GM19239 (cell line): ENCODE measurements at regions not wholly inside any gene's neighbourhood (a gene's known extent, or its start where the extent isn't known, plus 50 kb on each side); places are given as distances from the start of the nearest gene placed in this dataset.

Experiments
- DNase-seq: peaks from one replicate; pipeline ENCODE4 v3.0.0; 2011; ENCODE audit warnings: low spot score; ENCODE audit not compliant: insufficient read length
- FAIRE-seq: peaks from 2 replicates; lab custom pipeline; 2011; peaks lifted over from hg19 to GRCh38; lab: Jason Lieb, UNC

DNA sequence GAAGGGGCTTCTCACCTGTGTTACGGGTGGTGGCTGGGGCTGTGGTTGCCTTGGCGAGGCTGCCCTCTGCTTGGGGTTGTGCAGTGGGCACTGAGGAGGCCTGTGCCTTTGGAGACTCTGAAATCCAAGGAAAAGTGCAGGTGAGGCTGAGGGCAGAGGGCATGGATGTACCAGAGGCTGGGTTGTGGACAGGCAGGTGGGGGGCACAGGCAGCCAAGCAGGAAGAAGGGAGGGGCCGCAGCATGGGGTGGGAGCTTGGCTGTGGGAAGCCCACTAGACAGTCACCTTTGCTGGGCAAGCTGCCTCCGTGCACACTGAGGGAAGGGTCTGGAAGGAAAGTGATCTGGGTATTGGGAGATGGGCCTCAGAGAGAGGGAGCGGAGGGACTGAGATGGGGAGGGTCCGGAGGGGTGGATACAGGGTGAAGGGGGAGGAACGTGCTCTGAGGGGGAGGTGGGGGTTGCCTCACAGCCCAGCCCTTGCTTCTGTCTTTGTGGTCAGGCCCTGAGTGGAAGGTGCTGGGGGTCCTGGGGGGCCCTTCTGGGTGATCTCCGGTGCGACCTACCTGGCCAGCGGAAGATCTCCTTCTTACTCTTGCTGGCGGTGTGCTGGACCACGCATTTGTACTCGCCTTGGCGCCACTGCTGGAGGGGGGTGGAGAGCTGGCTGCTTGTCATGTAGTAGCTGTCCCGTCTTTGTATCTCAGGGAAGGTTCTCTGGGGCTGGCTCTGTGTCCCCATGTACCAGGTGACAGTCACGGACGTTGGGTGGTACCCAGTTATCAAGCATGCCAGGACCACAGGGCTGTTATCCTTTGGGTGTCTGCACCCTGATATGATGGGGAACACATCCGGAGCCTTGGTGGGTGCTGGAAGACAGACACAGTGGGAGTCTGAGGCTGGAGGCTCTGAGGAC lies 318.7 kb downstream of the TMEM121 start:
- DNase-seq, result no peak
- no peak for FAIRE-seq

DNA sequence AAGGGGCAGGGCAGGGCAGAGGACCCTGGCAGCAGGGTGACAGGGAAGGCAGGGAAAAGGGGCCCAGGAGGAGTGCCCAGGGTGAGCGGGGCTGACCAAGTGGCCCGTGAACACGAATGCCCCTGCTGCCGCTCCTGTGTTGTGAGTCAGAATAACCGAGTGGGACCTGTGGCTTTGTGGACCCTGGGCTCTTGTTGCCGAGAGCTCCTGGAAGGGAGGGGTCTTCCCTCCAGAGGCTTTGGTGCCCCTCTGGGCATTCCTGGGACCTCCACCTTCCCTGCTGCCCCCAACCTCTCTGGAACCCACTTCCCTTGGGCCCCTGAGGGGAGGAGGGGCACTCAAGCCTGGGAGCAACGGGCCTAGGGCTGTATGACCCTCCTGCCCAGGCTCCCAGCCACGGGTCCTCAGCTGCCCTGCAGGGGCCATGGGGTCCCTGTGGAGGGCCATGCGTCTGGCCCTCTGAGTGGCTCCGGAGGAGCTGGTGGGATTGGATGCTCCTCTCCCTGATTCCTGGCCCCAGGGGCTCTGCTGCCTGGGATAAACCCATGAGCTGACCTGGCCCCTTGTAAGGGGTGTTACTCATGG lies 319.4 kb downstream of the TMEM121 start:
- DNase-seq (no peak), FAIRE-seq (no peak)

DNA sequence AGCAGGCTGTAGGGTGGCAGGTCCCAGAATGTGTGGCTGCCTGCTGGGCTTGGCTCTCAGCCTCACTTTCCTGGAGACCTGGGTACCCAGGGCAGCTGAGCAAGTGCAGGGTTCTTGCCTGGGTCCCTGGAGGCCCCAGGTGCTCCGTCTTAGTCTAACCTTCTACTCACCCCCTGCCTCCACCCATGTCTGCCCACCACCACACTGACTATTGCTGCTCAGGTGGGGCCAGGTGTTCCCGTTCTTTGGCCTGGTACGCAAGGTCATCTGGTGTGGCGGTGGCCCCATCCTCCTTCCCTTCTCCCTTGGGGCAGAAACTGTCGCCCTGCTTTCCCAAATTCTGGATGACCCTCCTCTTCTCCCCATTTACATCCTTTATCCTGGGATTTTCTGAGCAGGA lies 319.9 kb downstream of the TMEM121 start:
- FAIRE-seq, result no peak

DNA sequence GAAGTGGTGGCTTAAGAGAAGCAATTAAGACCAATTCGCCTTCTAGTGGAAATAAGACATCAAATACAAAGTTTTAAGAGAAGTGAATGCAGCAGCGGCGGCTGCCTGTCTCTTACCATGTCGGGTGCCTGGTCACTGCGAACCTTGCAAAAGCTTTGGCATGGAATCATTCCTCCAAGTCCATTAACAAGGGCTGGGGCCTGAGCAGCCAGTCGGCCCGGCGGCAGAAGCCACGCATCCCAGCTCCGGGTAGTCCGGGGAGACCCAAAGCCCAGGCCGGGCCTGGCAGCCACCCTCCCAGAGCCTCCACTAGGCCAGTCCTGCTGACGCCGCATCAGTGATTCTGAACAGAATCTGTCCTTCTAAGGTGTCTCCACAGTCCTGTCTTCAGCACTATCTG lies 321.0 kb downstream of the TMEM121 start:
- FAIRE-seq (no peak), DNase-seq (no peak)

More for the DNA sequence above, 319.9 kb downstream of the TMEM121 start:
- no peak for DNase-seq

DNA sequence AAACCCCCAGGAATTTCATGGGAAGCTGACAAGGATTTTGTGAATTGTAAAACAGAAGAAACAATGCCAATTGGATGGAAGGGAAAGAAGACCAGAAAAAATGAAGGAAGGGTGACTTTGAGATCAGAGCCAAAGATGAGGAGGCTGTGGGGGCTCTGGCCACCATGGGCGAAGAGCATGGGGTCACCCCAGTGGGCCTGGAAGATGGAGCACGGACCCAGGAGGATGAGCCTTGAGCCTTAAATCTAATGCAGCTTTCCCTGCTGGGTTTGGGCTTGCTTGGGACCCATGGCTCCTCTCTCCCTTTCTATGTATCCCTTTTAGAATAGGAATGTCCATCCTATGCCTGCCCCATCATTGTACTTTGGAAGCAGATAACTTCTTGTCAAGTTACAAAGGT lies 322.2 kb downstream of the TMEM121 start:
- DNase-seq (no peak), FAIRE-seq (no peak)

DNA sequence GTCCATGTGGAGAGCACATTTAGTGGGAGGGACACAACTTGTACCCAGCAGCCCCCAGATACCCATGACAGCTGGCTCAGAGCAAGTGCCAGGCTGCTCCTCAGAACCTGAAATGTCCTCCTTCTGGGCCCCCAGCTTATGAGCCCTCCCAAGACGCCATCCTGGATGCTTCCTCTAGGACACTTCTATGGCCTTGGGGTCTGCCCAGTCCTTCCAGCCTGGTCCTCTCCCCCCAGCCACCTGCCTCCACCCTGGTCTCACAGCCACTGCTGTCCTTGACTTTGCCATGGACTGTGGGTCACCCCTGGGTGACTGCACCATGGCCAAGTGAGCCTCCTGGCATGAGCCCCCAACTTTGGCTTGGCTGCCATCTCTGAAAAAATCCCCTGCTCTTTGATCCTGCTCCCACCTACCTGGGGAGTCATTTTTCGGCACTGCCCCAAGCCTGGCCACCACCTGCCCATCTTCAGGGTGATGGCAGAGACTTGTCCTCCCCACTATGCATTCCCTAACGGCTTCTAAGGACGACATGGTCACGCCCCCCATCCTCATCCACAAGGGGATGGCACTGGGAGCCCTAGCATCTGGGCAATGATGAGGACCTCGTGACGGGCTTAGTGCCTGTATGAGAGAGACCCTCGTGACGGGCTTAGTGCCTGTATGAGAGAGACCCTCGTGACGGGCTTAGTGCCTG lies 323.7 kb downstream of the TMEM121 start:
- FAIRE-seq (no peak), DNase-seq (no peak)

DNA sequence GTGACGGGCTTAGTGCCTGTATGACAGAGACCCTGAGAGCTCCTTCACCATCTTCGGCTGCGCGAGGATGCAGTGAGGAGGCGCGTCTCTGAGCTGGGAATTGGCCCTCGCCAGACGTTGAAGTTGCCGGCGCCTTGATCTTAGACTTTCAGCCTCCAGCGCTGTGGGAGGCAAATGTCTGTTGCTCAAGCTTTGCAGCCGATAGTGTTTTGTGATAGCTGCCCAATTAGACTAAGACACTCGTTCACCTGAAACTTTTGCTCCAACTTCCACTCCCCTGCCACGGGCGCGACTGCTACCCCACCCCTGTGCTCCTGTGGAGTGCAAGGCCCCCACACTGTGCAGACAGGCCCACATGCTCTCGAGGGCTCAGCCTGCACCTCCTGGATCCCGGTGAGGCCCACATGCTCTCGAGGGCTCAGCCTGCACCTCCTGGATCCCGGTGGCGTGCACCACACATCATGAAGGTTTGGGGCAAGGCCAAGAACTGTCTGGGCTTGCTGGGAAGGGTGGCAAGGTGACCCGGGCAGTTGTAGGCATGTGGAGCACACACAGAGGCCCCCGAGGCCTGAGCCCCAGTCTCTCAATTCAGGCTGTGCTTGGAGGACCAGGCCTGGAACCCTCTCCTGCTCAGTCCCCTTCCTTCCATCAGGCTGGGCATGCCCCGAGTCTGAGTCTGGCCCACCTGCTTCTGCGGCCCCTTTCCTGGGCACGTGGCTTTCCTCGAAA lies 324.6 kb downstream of the TMEM121 start:
- DNase-seq (no peak), FAIRE-seq (no peak)

DNA sequence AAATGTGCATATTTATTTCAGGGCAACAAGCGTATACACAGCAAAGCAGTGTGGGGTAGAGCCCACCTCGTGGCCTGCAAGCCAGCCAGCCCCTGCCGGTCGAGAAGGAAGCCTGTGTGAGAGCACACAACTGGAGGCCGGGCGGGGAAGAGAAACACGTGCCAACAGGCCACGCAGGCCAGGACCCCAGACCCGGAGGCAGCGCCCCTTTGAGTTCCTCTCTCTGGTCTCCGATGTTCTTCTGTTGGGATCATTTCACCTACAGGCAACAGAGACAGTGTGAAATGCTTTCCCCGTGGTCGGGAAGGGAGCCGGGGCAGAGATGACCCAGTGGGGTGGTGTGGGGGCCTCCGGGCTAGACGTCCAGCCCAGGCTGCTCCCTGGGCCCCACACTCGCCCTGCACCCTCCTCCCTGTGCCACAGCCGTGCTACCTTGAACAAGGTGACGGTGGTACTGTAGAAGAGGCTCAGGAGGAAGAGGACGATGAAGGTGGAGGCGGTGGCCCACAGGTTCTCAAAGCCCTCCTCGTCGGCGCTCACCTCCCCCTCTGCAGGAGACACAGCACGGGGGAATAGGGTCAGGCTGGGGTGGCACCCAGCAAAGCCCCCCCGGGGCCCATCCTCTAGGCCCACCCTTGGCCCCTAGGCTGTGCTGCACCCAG lies 325.5 kb downstream of the TMEM121 start:
- DNase-seq (no peak), FAIRE-seq (peak; percentile 23)

DNA sequence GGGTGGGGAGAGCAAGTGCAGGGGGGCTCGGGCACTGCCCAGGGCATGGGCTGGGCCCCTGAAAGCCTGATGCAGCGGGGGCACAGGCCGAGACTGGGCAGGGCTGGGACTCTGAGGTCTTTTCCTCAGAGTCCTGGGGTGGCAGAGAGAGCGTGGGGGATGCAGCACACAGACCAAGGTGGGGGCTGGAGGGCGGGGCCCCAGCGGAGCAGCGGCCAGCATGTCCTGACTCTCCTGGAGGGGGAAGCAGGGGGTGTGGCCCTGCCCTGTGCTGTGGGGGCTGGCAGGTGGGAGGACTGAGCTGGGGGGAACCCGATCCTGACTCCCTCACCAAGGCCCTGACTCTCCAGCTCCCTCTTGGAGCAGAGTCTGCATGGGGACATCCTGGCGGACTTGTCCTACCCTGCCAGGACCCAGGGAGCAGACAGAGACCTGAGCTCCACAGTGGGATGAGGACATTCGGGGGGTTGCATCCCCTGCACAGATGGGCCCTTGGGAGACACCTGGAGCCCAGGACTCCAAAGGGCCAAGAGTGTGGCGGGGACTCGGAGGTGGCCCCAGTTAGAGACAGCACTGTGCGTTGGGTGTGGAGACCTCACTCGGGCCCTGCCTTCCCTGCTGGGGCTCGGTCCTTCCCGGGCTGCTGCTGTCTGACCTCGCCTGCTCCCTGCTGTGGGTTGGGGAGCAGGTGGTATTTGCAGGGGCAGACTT lies 326.1 kb downstream of the TMEM121 start:
- no peak for FAIRE-seq
- DNase-seq, result no peak

DNA sequence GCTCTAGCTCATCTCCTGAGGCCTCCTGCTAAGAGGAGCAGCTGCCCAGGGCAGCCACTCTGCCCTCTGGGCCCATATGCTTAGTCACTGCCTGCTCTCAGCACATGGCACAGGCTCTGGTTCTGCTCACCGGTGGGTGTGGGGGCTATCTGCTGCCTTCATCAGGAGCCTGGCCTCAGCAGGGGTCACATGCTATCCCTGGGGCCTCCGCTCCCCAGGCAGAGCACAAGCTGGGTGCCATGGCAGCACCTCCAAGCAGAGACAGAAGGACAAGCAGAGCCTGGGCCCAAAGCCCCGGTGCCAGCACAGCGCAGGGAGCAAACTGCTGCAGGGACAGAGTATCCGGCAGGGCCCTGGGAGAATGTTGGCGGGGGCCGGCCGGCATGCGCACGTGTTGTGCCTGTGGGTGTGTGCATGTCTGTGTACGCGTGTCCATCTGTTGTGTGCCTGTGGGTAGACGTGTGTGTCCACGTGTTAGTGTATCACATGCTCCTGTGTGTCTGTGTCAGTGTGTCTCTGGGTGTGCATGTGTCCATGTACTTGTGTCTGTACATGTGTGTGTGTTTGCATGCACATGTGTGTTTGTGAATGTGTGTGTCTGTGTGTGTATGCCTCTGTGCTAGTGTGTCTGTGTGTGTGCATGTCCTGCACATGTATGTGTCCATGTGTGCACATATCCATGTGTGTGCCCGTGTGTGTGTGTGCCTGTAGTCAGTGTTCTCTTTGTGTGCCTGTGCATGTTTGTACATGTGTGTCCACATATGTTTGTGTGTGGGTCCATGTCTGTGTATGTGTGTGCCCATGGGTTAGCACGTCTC lies 326.9 kb downstream of the TMEM121 start:
- FAIRE-seq, result no peak

DNA sequence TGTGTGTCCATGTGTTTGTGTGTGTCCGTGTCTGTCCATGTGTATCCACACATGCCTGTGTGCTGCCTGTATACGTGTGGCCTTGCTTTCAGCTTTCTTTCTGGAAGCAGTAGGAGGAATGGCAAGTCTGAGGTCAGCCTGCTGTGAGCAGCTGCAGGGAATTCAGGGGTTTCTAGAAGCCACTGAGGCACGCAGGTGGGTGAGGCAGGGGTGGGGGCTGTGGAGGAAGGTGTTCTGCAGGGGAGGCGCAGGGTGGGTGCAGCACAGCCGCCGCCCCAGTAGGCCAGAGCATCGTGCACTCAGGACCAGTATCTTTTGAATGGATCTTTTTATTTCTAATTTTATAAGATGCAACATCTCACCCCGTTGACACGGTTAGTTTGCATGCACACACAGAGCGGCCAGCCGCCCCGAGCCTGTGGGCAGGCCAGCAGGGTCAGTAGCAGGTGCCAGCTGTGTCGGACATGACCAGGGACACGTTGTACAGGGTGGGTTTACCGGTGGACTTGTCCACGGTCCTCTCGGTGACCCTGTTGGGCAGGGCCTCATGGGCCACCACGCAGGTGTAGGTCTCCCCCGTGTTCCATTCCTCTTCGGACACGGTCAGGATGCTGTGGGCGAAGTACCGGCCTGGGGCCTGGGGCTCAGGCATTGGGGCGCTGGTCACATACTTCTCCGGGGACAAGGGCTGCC lies 327.7 kb downstream of the TMEM121 start:
- FAIRE-seq, result no peak

More for the DNA sequence above, 326.9 kb downstream of the TMEM121 start:
- no peak for DNase-seq

DNA sequence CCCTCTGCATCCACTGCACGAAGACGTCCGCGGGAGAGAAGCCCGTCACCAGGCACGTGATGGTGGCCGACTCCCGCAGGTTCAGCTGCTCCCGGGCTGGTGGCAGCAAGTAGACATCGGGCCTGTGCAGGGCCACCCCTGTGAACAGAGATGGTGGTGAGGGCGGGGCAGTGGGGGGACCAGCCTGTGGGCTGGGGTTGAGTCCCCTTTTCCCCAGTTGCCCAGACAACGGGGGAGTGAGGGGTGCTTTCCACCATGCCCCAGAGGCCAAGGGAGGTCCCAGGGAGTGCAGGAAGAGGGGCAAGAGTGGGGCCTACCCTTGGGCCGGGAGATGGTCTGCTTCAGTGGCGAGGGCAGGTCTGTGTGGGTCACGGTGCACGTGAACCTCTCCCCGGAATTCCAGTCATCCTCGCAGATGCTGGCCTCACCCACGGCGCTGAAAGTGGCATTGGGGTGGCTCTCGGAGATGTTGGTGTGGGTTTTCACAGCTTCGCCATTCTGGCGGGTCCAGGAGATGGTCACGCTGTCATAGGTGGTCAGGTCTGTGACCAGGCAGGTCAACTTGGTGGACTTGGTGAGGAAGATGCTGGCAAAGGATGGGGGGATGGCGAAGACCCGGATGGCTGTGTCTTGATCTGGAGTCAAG lies 328.3 kb downstream of the TMEM121 start:
- DNase-seq, result no peak
- FAIRE-seq, result no peak

More for the DNA sequence above, 327.7 kb downstream of the TMEM121 start:
- DNase-seq, result no peak

DNA sequence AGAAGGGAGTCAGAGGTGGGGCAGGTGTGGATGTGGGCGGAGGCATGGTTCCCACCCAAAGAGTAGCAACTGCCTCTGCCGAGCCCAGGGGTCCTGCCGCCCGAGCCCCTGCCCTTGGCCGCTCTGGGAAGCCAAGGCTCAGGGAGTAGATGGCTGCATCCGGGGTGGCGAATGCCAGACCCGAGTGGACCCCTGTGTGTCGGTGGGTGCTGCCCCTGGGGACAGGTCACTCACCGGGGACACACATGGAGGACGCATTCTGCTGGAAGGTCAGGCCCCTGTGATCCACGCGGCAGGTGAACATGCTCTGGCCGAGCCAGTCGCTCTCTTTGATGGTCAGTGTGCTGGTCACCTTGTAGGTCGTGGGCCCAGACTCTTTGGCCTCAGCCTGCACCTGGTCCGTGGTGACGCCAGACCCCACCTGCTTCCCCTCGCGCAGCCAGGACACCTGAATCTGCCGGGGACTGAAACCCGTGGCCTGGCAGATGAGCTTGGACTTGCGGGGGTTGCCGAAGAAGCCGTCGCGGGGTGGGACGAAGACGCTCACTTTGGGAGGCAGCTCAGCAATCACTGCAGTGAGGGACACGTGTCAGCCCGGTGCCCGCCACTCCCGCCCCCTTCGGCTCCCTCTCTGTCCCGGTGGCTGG lies 329.0 kb downstream of the TMEM121 start:
- FAIRE-seq (no peak), DNase-seq (no peak)

DNA sequence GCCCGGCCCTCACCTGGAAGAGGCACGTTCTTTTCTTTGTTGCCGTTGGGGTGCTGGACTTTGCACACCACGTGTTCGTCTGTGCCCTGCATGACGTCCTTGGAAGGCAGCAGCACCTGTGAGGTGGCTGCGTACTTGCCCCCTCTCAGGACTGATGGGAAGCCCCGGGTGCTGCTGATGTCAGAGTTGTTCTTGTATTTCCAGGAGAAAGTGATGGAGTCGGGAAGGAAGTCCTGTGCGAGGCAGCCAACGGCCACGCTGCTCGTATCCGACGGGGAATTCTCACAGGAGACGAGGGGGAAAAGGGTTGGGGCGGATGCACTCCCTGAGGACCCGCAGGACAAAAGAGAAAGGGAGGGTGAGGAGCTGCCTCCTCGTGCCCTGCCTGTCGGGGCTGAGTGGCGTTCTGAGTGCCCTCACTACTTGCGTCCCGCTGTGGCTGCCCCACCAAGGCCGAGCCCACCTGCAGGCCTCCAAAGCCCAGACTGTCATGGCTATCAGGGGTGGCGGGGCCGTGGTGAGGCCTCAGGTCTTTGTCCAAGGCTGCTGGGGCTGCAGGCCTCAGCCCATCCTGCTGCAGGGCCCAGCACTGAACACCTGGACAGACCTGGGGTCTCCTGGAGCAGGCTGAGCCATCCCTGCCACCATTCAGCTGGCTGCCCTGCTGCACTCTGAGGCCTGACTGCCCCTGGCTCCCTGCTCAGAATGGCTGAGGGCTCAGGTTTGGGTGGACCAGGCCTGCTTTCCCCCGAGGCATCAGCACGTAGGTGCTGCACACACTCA lies 329.7 kb downstream of the TMEM121 start:
- peak; percentile 48 for FAIRE-seq
- no peak for DNase-seq

DNA sequence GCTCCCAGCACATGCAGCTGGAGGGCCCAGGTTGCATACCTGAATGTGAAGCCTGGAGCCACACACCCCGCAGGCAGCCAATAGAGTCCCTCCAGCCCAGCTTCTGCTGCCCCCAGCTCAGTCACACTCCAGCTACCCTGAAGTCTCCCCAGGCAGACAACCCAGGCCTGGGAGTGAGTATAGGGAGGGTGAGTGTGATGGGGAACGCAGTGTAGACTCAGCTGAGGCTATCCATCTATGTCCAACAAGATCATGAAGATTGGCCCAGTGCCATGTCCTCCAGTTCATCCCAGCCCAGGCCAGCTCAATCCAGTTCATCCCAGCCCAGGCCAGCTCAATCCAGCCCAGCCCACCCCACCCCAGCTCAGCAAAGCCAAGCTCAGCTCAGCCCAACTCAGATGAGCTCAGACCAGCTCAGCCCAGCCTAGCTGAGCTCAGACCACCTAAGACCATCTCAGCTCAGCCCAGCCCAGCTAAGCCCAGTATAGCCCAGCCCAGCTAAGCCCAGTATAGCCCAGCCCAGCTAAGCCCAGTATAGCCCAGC lies 330.4 kb downstream of the TMEM121 start:
- FAIRE-seq, result peak; percentile 40

More for the DNA sequence above, 330.4 kb downstream of the TMEM121 start:
- no peak for DNase-seq
